GM13976 (cell line): ENCODE measurements at regions not wholly inside any gene's neighbourhood (a gene's known extent, or its start where the extent isn't known, plus 50 kb on each side); places are given as distances from the start of the nearest gene placed in this dataset.

ENCODE experiments used
- DNase-seq: peaks from one replicate; pipeline ENCODE4 v3.0.0; 2012; ENCODE audit warnings: low spot score
- CTCF ChIP-seq: IDR thresholded peaks from 2 replicates; pipeline ENCODE4 v1.5.1; 2012; ENCODE audit warnings: borderline replicate concordance, mild to moderate bottlenecking; ENCODE audit not compliant: insufficient read depth; ENCODE audit errors: extremely low read depth, missing control alignments, control extremely low read depth
- in situ Hi-C: fragments of 300-500 bp; cut with MboI; formaldehyde crosslinking; loops from one replicate; pipeline ENCODE4 v1.12.0; 2022; ENCODE audit warnings: low sequenced_read_pairs, mixed read lengths, inconsistent platforms; ENCODE audit not compliant: unreplicated experiment

DNA sequence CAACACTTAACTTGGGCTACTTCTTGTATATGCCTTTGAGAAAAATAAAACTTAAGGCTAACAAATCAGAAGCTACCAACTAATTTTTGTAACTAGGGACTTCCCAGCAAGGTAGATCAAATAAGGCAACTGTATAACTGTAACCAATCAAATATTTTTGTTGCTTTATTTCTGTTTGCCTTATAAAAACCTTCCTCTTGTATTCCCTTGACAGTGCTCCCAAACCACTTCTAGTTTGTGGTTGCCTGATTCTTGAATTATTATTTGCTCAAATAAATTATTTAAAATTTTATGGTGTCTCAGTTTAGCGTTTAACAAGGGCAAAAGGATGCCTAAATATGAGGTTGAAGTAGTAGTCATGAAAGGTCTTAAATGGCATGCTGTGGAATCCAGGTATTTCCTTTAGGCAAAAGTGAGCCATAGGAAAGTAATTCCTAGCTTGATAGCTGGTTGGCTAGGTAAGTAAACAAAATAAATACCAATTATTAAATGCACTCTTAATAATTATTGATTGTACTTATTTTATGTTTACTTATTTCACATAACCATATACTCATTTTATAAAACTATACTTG, 632.6 kb downstream of the RPL10L start:
- in situ Hi-C loops: no loop called here
- no peak for DNase-seq
- no peak for TF ChIP-seq CTCF

DNA sequence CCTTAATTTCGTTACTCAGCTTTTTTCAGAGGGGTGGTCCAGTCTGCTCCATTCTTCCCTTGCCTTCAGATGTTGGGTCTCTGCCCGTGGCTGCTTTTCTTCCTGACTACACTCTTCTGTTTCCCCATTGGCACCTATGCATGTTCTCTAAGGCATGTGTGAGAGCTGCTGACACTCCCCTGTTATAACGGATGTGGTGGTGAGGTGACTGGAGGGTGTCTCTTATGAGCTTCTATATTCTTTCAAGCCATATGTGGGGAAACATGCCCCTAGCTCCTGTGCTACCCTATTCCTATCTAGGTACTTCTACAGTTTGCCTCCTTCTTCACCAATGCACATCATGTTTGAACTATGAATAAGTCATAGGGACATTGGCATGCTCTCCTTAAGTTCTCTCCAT, 643.2 kb downstream of the RPL10L start:
- DNase-seq: no peak
- TF ChIP-seq CTCF: no peak
- in situ Hi-C loops: no loop called here

DNA sequence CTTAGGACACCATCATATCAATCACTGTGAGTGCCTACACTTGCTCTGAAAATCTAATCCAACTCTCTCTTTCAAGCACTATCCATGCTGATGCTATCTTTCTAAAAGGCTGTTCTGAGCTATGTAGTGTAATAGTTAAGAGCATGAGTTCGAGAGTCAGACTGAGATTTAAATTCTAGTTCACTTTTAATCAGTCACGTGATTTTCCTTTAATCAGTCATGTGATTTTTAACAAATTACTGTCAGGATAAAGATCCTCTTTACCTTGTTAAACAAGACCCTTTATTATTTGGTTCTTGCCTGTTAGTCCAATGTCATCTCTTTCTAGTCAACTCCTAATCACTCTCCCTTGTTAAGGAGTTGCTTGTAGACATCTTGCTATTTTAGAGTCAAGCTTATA, 653.0 kb downstream of the RPL10L start:
- TF ChIP-seq CTCF: no peak
- in situ Hi-C loops: no loop called here
- DNase-seq: no peak

GRCh38 chr14:45990252-45990651, 661.3 kb downstream of the RPL10L start:
- in situ Hi-C loops: no loop called here
- TF ChIP-seq CTCF: no peak
- DNase-seq: no peak

DNA sequence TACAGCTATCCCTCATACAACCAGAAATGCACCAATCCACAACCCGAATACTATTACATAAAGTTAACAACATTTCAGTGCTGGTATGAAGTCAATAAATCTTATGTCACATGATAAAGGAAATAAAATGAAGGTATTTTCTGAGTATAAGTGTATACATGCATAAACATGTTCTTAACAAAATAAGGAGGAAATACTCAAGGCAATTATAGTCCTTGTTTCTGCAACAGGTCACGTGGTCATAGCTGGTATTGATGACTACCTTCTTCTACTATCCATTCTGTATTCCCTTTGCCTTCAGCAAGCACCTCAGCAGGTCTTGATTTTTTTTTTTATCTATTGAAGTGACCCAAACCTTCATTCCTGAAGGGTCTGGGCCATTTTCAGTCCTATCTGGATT, 675.6 kb downstream of the RPL10L start:
- no peak for DNase-seq
- in situ Hi-C loops: no loop called here
- no peak for TF ChIP-seq CTCF

- no peak for DNase-seq
- TF ChIP-seq CTCF: no peak
- in situ Hi-C loops: no loop called here
Measured at GRCh38 chr14:45972416-45972815, 679.2 kb downstream of the RPL10L start.

DNA sequence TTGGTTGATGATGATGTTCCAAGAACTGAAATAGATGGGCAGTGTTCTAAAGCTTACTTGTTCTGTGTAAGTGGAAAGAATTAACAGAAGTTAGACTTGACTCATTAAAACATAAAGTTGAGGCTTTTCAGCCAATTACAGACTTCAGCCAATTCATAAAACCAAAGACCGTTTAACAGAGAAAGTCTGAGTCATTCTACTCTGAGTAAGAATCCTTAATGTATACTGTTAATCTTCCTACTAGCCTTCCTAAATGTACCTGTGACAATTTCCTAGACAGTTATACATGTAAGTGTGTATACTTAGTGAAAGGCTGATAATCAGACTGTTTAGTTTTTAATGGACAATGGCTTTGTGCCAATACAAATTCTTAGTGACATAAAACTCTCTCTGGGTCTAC, 681.0 kb downstream of the RPL10L start:
- TF ChIP-seq CTCF: no peak
- in situ Hi-C loops: no loop called here
- no peak for DNase-seq
